K562 (cell line): ENCODE measurements at regions not wholly inside any gene's neighbourhood (a gene's known extent, or its start where the extent isn't known, plus 50 kb on each side); places are given as distances from the start of the nearest gene placed in this dataset.

Experiments
- ATF1 ChIP-seq, 2 experiments: fragments of 450-650 bp in 1 of 2; IDR thresholded peaks; 2 replicates each; pipeline ENCODE4 v1.6.1; 2016; ENCODE audit warnings: missing compliant biosample characterization in 1 of 2, missing genetic modification characterization in 1 of 2
- CTCF ChIP-seq, 3 experiments: IDR thresholded peaks in 2 of 3; conservative IDR thresholded peaks in 1 of 3; 2 replicates each; pipeline ENCODE4 v1.5.1; 2011 to 2012; ENCODE audit warnings: low read length in 3 of 3, mild to moderate bottlenecking in 3 of 3, control low read depth in 2 of 3, improper control_type of control experiment in 1 of 3, inconsistent platforms in 1 of 3, low read depth in 1 of 3, mixed read lengths in 1 of 3, moderate library complexity in 1 of 3; ENCODE audit not compliant: insufficient read depth in 2 of 3
- SP1 ChIP-seq: sonication (generic); formaldehyde crosslinking; IDR thresholded peaks from 2 replicates; pipeline ENCODE4 v1.8.1; 2022; ENCODE audit warnings: mild to moderate bottlenecking, missing genetic modification reagents

DNA sequence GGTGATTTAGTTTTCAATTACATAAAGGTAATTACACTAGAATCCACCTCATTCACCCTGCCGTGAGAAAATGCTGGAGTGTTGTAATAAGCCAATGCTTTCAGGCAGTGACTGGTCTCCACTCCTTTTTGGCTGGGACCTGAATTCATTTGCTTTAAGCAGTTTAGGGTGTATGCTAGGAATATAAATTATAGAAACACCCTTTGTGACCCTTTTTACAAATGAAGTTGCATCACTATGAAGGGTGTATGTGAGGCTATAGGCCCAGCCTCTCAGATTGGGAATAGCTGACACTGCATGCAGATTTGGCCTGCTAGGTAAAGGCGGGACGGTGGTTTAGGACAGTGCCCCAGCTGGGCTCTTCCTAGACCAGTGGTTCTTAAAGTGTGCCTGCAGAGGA lies 50.8 kb upstream of the NFE2L2 start:
- no peak for TF ChIP-seq SP1
- no peak for TF ChIP-seq CTCF (IDR thresholded peaks at IDR 0.05 in 2 of 3, conservative IDR thresholded peaks at IDR 0.05 in 1 of 3; ENCODE audit: insufficient read depth in 2 of 3, low read depth in 1 of 3, low read length in 3 of 3)
- TF ChIP-seq ATF1 (CRISPR knock-in tag; IDR thresholded peaks at IDR 0.05) = no peak
- no peak for TF ChIP-seq ATF1 (tag; IDR thresholded peaks at IDR 0.05)
